Erythroblast (primary cell): ENCODE measurements at regions not wholly inside any gene's neighbourhood (a gene's known extent, or its start where the extent isn't known, plus 50 kb on each side); places are given as distances from the start of the nearest gene placed in this dataset.

Experiments used
- GATA1 ChIP-seq: IDR thresholded peaks from 2 replicates; pipeline ENCODE4 v1.6.1; 2011; ENCODE audit warnings: low read depth, mild to moderate bottlenecking, control low read depth, low read length, moderate library complexity
- POLR2A ChIP-seq: IDR thresholded peaks from 2 replicates; pipeline ENCODE4 v1.6.1; 2011; ENCODE audit warnings: mild to moderate bottlenecking, low read length

DNA sequence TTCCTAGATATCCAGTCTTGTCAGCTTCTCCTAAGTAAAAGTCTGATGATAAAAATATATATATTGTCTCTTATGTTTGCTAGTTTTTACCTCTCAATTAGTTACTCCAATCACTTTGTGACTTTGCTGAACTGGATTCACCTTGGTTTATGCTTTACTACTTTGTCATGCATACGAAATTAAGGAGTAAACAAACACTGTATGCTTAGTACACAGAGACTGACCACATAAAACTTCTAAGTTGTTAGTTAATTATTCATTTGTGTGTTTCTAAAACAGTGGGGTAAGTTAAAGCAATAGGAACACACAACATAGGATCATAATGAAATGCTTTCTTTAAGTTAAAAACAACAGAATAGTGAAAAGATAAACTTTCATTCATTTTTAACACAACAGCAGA lies 877.3 kb upstream of the MAP3K7 start:
- TF ChIP-seq POLR2A (no peak), GATA1 (no peak)
